HepG2 (cell line): ENCODE measurements at regions not wholly inside any gene's neighbourhood (a gene's known extent, or its start where the extent isn't known, plus 50 kb on each side); places are given as distances from the start of the nearest gene placed in this dataset.

ENCODE experiments used
- ATAC-seq: fragments of 200-7000 bp; cut with Tn5 transposase; 3 replicates; pipeline ENCODE4 v1.9.1; 2020; ENCODE audit warnings: mild to moderate bottlenecking, moderate library complexity
- BruUV-seq: library from RNA; stranded (reverse); fragments of 400-500 nt; replicated peaks from 2 replicates; lab custom pipeline; 2021; lab: Mats Ljungman, UMichigan
- CTCF ChIA-PET: fragments of 300-600 bp; formaldehyde crosslinking; extraction: SDS; loops from one replicate; lab custom pipeline; 2021; ENCODE audit warnings: low total read pairs, inconsistent platforms, low intra/inter-chr PET ratio; lab: Yijun Ruan, JAX
- POLR2A ChIA-PET: fragments of 350-600 bp; sonication (Branson Sonifier 250); formaldehyde crosslinking; loops from one replicate; lab custom pipeline; 2020; ENCODE audit warnings: antibody characterized with exemption, inconsistent platforms; lab: Yijun Ruan, JAX
- DNase-seq: peaks from one replicate; pipeline ENCODE4 v3.0.0-alpha.2; 2015; ENCODE audit warnings: low spot score
- FAIRE-seq: peaks from 3 replicates; lab custom pipeline; 2011; peaks lifted over from hg19 to GRCh38; lab: Jason Lieb, UNC
- H2AFZ ChIP-seq: one replicate; pipeline ENCODE4 v1.6.1; 2011; ENCODE audit warnings: low read length, inconsistent platforms
- H3K27ac ChIP-seq: fragments of 300-600 bp; 3 replicates; pipeline ENCODE4 v1.8.0; 2011; ENCODE audit warnings: mixed run types, mild to moderate bottlenecking, mixed read lengths, low read length, inconsistent platforms; ENCODE audit not compliant: insufficient read depth; ENCODE audit errors: extremely low read length
- H3K27me3 ChIP-seq, 2 experiments: fragments of 200-600 bp in 1 of 2; 2 replicates in 1 of 2; 3 replicates in 1 of 2; pipeline versions ENCODE4 v1.6.0 to v1.8.0; 2011; ENCODE audit warnings: low read length in 2 of 2, mild to moderate bottlenecking in 2 of 2, moderate library complexity in 2 of 2, inconsistent platforms in 1 of 2; ENCODE audit not compliant: insufficient read depth in 2 of 2, control insufficient read depth in 1 of 2
- H3K36me3 ChIP-seq, 2 experiments: fragments of 200-600 bp in 1 of 2; replicated peaks in 1 of 2; 2 replicates in 1 of 2; 3 replicates in 1 of 2; pipeline versions ENCODE4 v1.5.1 to v1.8.0; 2011; ENCODE audit warnings: low read length in 2 of 2, inconsistent platforms in 1 of 2; ENCODE audit not compliant: insufficient read depth in 2 of 2, control insufficient read depth in 1 of 2
- H3K4me1 ChIP-seq: 2 replicates; pipeline ENCODE4 v1.5.1; 2012; ENCODE audit warnings: low read length, inconsistent platforms; ENCODE audit not compliant: insufficient read depth
- H3K4me2 ChIP-seq: 2 replicates; pipeline ENCODE4 v1.6.0; 2011; ENCODE audit warnings: low read depth, low read length, inconsistent platforms
- H3K4me3 ChIP-seq, 3 experiments: fragments of 200-600 bp in 1 of 3; sonication (generic), shearing (Covaris generic) in 1 of 3; replicated peaks in 1 of 3; 2 replicates each; pipeline ENCODE4 v1.5.1; 2011 to 2016; ENCODE audit warnings: low read length in 3 of 3, inconsistent platforms in 2 of 3, low read depth in 2 of 3, mild to moderate bottlenecking in 2 of 3, control low read depth in 1 of 3, mixed read lengths in 1 of 3; ENCODE audit not compliant: insufficient read depth in 1 of 3
- H3K79me2 ChIP-seq: one replicate; pipeline ENCODE4 v1.6.1; 2011; ENCODE audit warnings: low read length, inconsistent platforms; ENCODE audit not compliant: insufficient read depth
- H3K9ac ChIP-seq: 2 replicates; pipeline ENCODE4 v1.6.0; 2011; ENCODE audit warnings: mild to moderate bottlenecking, low read depth, low read length, inconsistent platforms; ENCODE audit not compliant: insufficient read depth
- H3K9me3 ChIP-seq: 2 replicates; pipeline ENCODE4 v1.5.1; 2012; ENCODE audit warnings: mild to moderate bottlenecking, low read length
- H4K20me1 ChIP-seq: 2 replicates; pipeline ENCODE4 v1.6.0; 2011; ENCODE audit warnings: inconsistent platforms, mild to moderate bottlenecking, low read length, moderate library complexity; ENCODE audit not compliant: insufficient read depth
- CREM ChIP-seq, 2 experiments: sonication (generic) in 1 of 2; formaldehyde crosslinking in 1 of 2; IDR thresholded peaks; 2 replicates each; pipeline versions ENCODE4 v1.4.0 to v1.6.1; 2016 to 2020; ENCODE audit warnings: antibody characterized with exemption in 1 of 2, mild to moderate bottlenecking in 1 of 2, missing genetic modification reagents in 1 of 2
- NFYC ChIP-seq: IDR thresholded peaks from 2 replicates; pipeline ENCODE4 v1.6.1; 2016; ENCODE audit warnings: missing genetic modification reagents, missing compliant biosample characterization
- RXRB ChIP-seq: IDR thresholded peaks from 2 replicates; pipeline ENCODE4 v1.6.1; 2016; ENCODE audit warnings: borderline replicate concordance, missing genetic modification reagents, missing compliant biosample characterization
- WGBS: methylation state at CpG from one replicate; pipeline ENCODE4 v1.1.6; 2017; ENCODE audit warnings: low lambda C conversion rate; 5-methylcytosine and 5-hydroxymethylcytosine counted together
- in situ Hi-C: cut with HindIII; loops from 2 replicates; pipeline ENCODE4 v1.10.0; 2017; ENCODE audit warnings: low pct_unique_long_range_greater_than_20kb; ENCODE audit not compliant: extremely low pct_ligation_motif_present
- intact Hi-C: fragments of 100-400 bp; cut with micrococcal nuclease; formaldehyde crosslinking; loops from one replicate; pipeline ENCODE4 v1.10.0; 2022; ENCODE audit not compliant: unreplicated experiment
- TF ChIP-seq, protein P1 (sequence below), 2 experiments: fragments of 450-650 bp in 1 of 2; sonication (generic) in 1 of 2; formaldehyde crosslinking in 1 of 2; IDR thresholded peaks; 2 replicates each; pipeline versions ENCODE4 v1.6.1 to v1.8.0; 2016 to 2022; ENCODE audit warnings: antibody characterized with exemption in 1 of 2, mild to moderate bottlenecking in 1 of 2, missing genetic modification reagents in 1 of 2

DNA sequence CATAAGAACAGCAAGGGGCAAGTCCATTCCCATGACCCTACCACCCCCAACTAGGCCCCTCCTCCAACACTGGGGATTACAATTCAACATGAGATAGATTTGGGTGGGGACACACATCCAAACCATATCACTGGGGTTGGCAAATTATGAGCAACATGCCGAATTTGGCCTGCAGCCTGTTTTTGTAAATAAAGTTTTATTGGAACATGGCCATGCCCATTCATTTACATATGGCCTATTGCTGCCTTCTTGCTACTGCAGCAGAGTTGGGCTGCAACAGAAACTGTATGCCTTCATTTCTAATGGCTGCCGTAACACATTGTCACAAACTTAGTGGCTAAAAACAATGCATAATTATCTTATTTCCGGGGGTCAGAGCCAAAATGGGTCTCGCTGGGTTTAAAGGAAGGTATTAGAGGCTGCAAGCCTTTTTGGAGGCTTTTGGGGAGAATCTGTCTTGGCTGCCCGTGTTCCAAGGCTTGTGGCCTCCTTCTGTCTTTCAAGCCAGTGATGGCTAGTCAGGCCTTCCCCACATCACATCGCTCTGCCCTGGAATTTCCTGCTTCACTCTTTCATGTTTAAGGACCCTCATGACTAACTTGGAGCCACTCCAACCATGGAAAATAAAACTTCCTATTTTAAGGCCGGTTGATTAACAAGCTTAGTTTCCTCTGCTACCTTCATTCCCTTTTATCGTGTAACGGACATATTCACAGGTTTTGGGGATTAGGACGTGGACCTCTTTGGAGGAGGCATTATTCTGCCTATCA, 428.5 kb upstream of the PROK2 start:
- no TSS peak for BruUV-seq
- in situ Hi-C loops (no loop called here), intact Hi-C loops (no loop called here)
- ChIA-PET POLR2A (no interaction called here), CTCF (no interaction called here)
- no peak for ATAC-seq
- H3K4me2 ChIP-seq = no peak overlapping the region
- 51% methylated on average over 10 of the region's 10 CpGs for WGBS
- no peaks in the 10 kb centered on the region for H4K20me1 ChIP-seq
- no peak overlapping the region for H2AFZ ChIP-seq
- H3K27ac ChIP-seq = no peak overlapping the region
- no peaks in the 10 kb centered on the region for H3K4me1 ChIP-seq
- TF ChIP-seq, protein P1, sequence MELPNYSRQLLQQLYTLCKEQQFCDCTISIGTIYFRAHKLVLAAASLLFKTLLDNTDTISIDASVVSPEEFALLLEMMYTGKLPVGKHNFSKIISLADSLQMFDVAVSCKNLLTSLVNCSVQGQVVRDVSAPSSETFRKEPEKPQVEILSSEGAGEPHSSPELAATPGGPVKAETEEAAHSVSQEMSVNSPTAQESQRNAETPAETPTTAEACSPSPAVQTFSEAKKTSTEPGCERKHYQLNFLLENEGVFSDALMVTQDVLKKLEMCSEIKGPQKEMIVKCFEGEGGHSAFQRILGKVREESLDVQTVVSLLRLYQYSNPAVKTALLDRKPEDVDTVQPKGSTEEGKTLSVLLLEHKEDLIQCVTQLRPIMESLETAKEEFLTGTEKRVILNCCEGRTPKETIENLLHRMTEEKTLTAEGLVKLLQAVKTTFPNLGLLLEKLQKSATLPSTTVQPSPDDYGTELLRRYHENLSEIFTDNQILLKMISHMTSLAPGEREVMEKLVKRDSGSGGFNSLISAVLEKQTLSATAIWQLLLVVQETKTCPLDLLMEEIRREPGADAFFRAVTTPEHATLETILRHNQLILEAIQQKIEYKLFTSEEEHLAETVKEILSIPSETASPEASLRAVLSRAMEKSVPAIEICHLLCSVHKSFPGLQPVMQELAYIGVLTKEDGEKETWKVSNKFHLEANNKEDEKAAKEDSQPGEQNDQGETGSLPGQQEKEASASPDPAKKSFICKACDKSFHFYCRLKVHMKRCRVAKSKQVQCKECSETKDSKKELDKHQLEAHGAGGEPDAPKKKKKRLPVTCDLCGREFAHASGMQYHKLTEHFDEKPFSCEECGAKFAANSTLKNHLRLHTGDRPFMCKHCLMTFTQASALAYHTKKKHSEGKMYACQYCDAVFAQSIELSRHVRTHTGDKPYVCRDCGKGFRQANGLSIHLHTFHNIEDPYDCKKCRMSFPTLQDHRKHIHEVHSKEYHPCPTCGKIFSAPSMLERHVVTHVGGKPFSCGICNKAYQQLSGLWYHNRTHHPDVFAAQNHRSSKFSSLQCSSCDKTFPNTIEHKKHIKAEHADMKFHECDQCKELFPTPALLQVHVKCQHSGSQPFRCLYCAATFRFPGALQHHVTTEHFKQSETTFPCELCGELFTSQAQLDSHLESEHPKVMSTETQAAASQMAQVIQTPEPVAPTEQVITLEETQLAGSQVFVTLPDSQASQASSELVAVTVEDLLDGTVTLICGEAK (IDR thresholded peaks at IDR 0.05) = no peak
- TF ChIP-seq, protein P1 (CRISPR knock-in tag; IDR thresholded peaks at IDR 0.05) = peak; percentile 56; the same call in 1 of the 2 replicates
- TF ChIP-seq RXRB (CRISPR knock-in tag) (no peak), CREM (IDR thresholded peaks at IDR 0.05) (no peak), CREM (CRISPR knock-in tag; IDR thresholded peaks at IDR 0.05) (no peak), NFYC (CRISPR knock-in tag) (no peak)
- no peak overlapping the region for H3K4me3 ChIP-seq
- H3K27me3 ChIP-seq = peaks cover 0 to 3% of the 10 kb centered on the region in 2 experiments; a peak in 1 of 5 replicates
- no peak for FAIRE-seq
- no peaks in the 10 kb centered on the region for H3K36me3 ChIP-seq
- H3K79me2 ChIP-seq = no peaks in the 10 kb centered on the region
- no peaks in the 10 kb centered on the region for H3K9me3 ChIP-seq
- H3K9ac ChIP-seq = no peak overlapping the region
- no peak for DNase-seq
